IMR-90 (cell line): ENCODE measurements at regions not wholly inside any gene's neighbourhood (a gene's known extent, or its start where the extent isn't known, plus 50 kb on each side); places are given as distances from the start of the nearest gene placed in this dataset.

Experiments used
- ATAC-seq: fragments of 200-7000 bp; cut with Tn5 transposase; 2 replicates; pipeline ENCODE4 v1.9.1; 2020; ENCODE audit warnings: low read depth, mild to moderate bottlenecking, moderate library complexity
- BruUV-seq: library from RNA; stranded (reverse); fragments of 400-500 nt; replicated peaks from 2 replicates; lab custom pipeline; 2021; lab: Mats Ljungman, UMichigan
- CTCF ChIA-PET: fragments of 300-600 bp; formaldehyde crosslinking; extraction: SDS; loops from one replicate; lab custom pipeline; 2021; ENCODE audit warnings: antibody characterized with exemption; lab: Yijun Ruan, JAX
- POLR2A ChIA-PET: fragments of 300-600 bp; sonication (Branson Sonifier 250); formaldehyde crosslinking; loops from one replicate; lab custom pipeline; 2022; ENCODE audit warnings: antibody characterized with exemption; ENCODE audit not compliant: unreplicated experiment; lab: Charles Lee
- DNase-seq: peaks from one replicate; pipeline ENCODE4 v3.0.0; 2013
- H2AFZ ChIP-seq: replicated peaks from 2 replicates; pipeline ENCODE3; 2013; ENCODE audit warnings: low read length, mild to moderate bottlenecking; ENCODE audit not compliant: poor library complexity
- H2AK5ac ChIP-seq: 2 replicates; pipeline ENCODE4 v1.6.1; 2013; ENCODE audit warnings: low read depth, low read length, inconsistent platforms
- H2AK9ac ChIP-seq: replicated peaks from 2 replicates; pipeline ENCODE3; 2013; ENCODE audit warnings: mild to moderate bottlenecking, low read depth, low read length, moderate library complexity; ENCODE audit not compliant: poor library complexity
- H2BK120ac ChIP-seq: 2 replicates; pipeline ENCODE4 v1.6.1; 2013; ENCODE audit warnings: low read depth, low read length, inconsistent platforms
- H2BK15ac ChIP-seq: 3 replicates; pipeline ENCODE4 v1.6.1; 2013; ENCODE audit warnings: low read depth, low read length, inconsistent platforms
- H2BK20ac ChIP-seq: 2 replicates; pipeline ENCODE4 v1.6.1; 2013; ENCODE audit warnings: low read depth, mild to moderate bottlenecking, inconsistent platforms, low read length, moderate library complexity
- H2BK5ac ChIP-seq: 2 replicates; pipeline ENCODE4 v1.6.1; 2013; ENCODE audit warnings: mild to moderate bottlenecking, low read depth, low read length, inconsistent platforms; ENCODE audit not compliant: poor library complexity, severe bottlenecking
- H3K14ac ChIP-seq: replicated peaks from 2 replicates; pipeline ENCODE4 v1.6.1; 2013; ENCODE audit warnings: low read depth, low read length, inconsistent platforms
- H3K18ac ChIP-seq: 2 replicates; pipeline ENCODE4 v1.6.1; 2013; ENCODE audit warnings: low read depth, low read length, control low read depth
- H3K23ac ChIP-seq: 2 replicates; pipeline ENCODE4 v1.6.1; 2013; ENCODE audit warnings: low read depth, low read length, inconsistent platforms
- H3K27ac ChIP-seq: 2 replicates; pipeline ENCODE4 v1.5.1; 2013; ENCODE audit warnings: mild to moderate bottlenecking, control low read depth, low read length; ENCODE audit not compliant: insufficient read depth
- H3K27me3 ChIP-seq: 2 replicates; pipeline ENCODE4 v1.6.1; 2013; ENCODE audit warnings: low read length; ENCODE audit not compliant: control insufficient read depth, insufficient read depth
- H3K36me3 ChIP-seq: 2 replicates; pipeline ENCODE4 v1.6.1; 2013; ENCODE audit warnings: low read length, mixed read lengths; ENCODE audit not compliant: control insufficient read depth, insufficient read depth
- H3K4ac ChIP-seq: 2 replicates; pipeline ENCODE4 v1.6.1; 2013; ENCODE audit warnings: low read depth, low read length, inconsistent platforms
- H3K4me1 ChIP-seq: 2 replicates; pipeline ENCODE4 v1.6.1; 2013; ENCODE audit warnings: low read length, mixed read lengths; ENCODE audit not compliant: control insufficient read depth, insufficient read depth
- H3K4me2 ChIP-seq: 2 replicates; pipeline ENCODE4 v1.6.1; 2013; ENCODE audit warnings: low read depth, mild to moderate bottlenecking, control low read depth, low read length, moderate library complexity
- H3K4me3 ChIP-seq: 2 replicates; pipeline ENCODE4 v1.5.1; 2013; ENCODE audit warnings: low read depth, mild to moderate bottlenecking, control low read depth, low read length, moderate library complexity; ENCODE audit not compliant: insufficient read depth
- H3K56ac ChIP-seq: 2 replicates; pipeline ENCODE4 v1.6.1; 2013; ENCODE audit warnings: low read length, inconsistent platforms; ENCODE audit not compliant: insufficient read depth; ENCODE audit errors: extremely low read depth
- H3K79me1 ChIP-seq, 2 experiments: 2 replicates each; pipeline ENCODE4 v1.6.1; 2013; ENCODE audit warnings: low read length in 2 of 2, inconsistent platforms in 1 of 2, low read depth in 1 of 2
- H3K9ac ChIP-seq: 2 replicates; pipeline ENCODE4 v1.6.1; 2013; ENCODE audit warnings: low read depth, low read length, control low read depth
- H3K9me1 ChIP-seq: 2 replicates; pipeline ENCODE4 v1.6.1; 2013; ENCODE audit warnings: low read length, inconsistent platforms; ENCODE audit not compliant: insufficient read depth
- H3K9me3 ChIP-seq: 2 replicates; pipeline ENCODE4 v1.6.1; 2013; ENCODE audit warnings: low read length; ENCODE audit not compliant: control insufficient read depth, insufficient read depth
- H4K20me1 ChIP-seq: 2 replicates; pipeline ENCODE4 v1.6.1; 2013; ENCODE audit warnings: low read length, inconsistent platforms; ENCODE audit not compliant: insufficient read depth
- H4K5ac ChIP-seq: 2 replicates; pipeline ENCODE4 v1.6.1; 2013; ENCODE audit warnings: mild to moderate bottlenecking, low read depth, low read length, control low read depth
- H4K8ac ChIP-seq, 2 experiments: 2 replicates each; pipeline ENCODE4 v1.6.1; 2013; ENCODE audit warnings: low read depth in 2 of 2, low read length in 2 of 2, control low read depth in 1 of 2, inconsistent platforms in 1 of 2
- H4K91ac ChIP-seq: 2 replicates; pipeline ENCODE4 v1.6.1; 2013; ENCODE audit warnings: low read depth, low read length, inconsistent platforms; ENCODE audit not compliant: insufficient read depth
- BHLHE40 ChIP-seq: fragments of 150-350 bp; IDR thresholded peaks from 2 replicates; pipeline ENCODE4 v1.6.1; 2016; ENCODE audit warnings: mild to moderate bottlenecking, low read depth, low read length
- CEBPB ChIP-seq: IDR thresholded peaks from 2 replicates; pipeline ENCODE4 v1.6.1; 2012; ENCODE audit warnings: low read depth, low read length, improper control_type of control experiment
- CHD1 ChIP-seq: IDR thresholded peaks from 2 replicates; pipeline ENCODE4 v1.6.1; 2012; ENCODE audit warnings: low read depth, low read length, improper control_type of control experiment
- FOS ChIP-seq: fragments of 150-350 bp; IDR thresholded peaks from 2 replicates; pipeline ENCODE4 v1.6.1; 2016; ENCODE audit warnings: low read depth, low read length
- MAFK ChIP-seq: IDR thresholded peaks from 2 replicates; pipeline ENCODE4 v1.6.1; 2012; ENCODE audit warnings: low read depth, low read length, improper control_type of control experiment
- MAZ ChIP-seq: IDR thresholded peaks from 2 replicates; pipeline ENCODE4 v1.6.1; 2012; ENCODE audit warnings: low read depth, mild to moderate bottlenecking, low read length, improper control_type of control experiment, moderate library complexity, borderline replicate concordance
- MXI1 ChIP-seq: IDR thresholded peaks from 2 replicates; pipeline ENCODE4 v1.6.1; 2012; ENCODE audit warnings: low read depth, mild to moderate bottlenecking, low read length, moderate library complexity, borderline replicate concordance
- NFE2L2 ChIP-seq: fragments of 150-350 bp; IDR thresholded peaks from 2 replicates; pipeline ENCODE4 v1.6.1; 2016; ENCODE audit warnings: low read depth, mild to moderate bottlenecking, low read length
- POLR2A ChIP-seq: IDR thresholded peaks from 2 replicates; pipeline ENCODE4 v1.6.1; 2012; ENCODE audit warnings: mild to moderate bottlenecking, low read depth, low read length
- RAD21 ChIP-seq: IDR thresholded peaks from 2 replicates; pipeline ENCODE4 v1.6.1; 2012; ENCODE audit warnings: low read length, improper control_type of control experiment
- RCOR1 ChIP-seq: IDR thresholded peaks from 2 replicates; pipeline ENCODE4 v1.6.1; 2012; ENCODE audit warnings: mild to moderate bottlenecking, low read length, improper control_type of control experiment; ENCODE audit not compliant: insufficient replicate concordance
- RFX5 ChIP-seq: IDR thresholded peaks from 2 replicates; pipeline ENCODE4 v1.8.0; 2012; ENCODE audit warnings: low read depth, mild to moderate bottlenecking, low read length, moderate library complexity
- SMC3 ChIP-seq: fragments of 150-350 bp; IDR thresholded peaks from 2 replicates; pipeline ENCODE4 v1.6.1; 2016; ENCODE audit warnings: low read depth, mild to moderate bottlenecking, antibody characterized with exemption, low read length, moderate library complexity
- WGBS, 2 experiments: methylation state at CpG; one replicate each; pipeline versions ENCODE4 v1.1.5 to v1.1.7; 2013; ENCODE audit warnings: missing lambda C conversion rate in 2 of 2; ENCODE audit not compliant: insufficient read length in 1 of 2; ENCODE audit errors: extremely low coverage in 2 of 2; 5-methylcytosine and 5-hydroxymethylcytosine counted together
- dilution Hi-C: fragments of 300-500 bp; cut with HindIII; formaldehyde crosslinking; loops from one replicate; pipeline ENCODE4 v1.14.3; 2018; ENCODE audit warnings: low sequenced_read_pairs; ENCODE audit not compliant: unreplicated experiment
- in situ Hi-C: fragments of 300-500 bp; cut with MboI; formaldehyde crosslinking; loops from 3 replicates; pipeline ENCODE4 v1.14.3; 2019; ENCODE audit warnings: low sequenced_read_pairs, inconsistent platforms, mixed read lengths
- intact Hi-C: fragments of 100-400 bp; cut with micrococcal nuclease; formaldehyde crosslinking; loops from 2 replicates; pipeline ENCODE4 v1.10.0; 2022
- TF ChIP-seq, protein P1 (sequence below): fragments of 150-350 bp; IDR thresholded peaks from 2 replicates; pipeline ENCODE4 v1.6.1; 2016; ENCODE audit warnings: low read depth, mild to moderate bottlenecking, low read length, moderate library complexity, borderline replicate concordance
- TF ChIP-seq, protein P2 (sequence below): fragments of 150-350 bp; IDR thresholded peaks from 2 replicates; pipeline ENCODE4 v1.6.1; 2017; ENCODE audit warnings: mild to moderate bottlenecking, antibody characterized with exemption, low read length, low read depth
- TF ChIP-seq, protein P3 (sequence below): conservative IDR thresholded peaks from 2 replicates; pipeline ENCODE4 v1.5.1; 2012; ENCODE audit warnings: mild to moderate bottlenecking, low read depth, low read length, improper control_type of control experiment

DNA sequence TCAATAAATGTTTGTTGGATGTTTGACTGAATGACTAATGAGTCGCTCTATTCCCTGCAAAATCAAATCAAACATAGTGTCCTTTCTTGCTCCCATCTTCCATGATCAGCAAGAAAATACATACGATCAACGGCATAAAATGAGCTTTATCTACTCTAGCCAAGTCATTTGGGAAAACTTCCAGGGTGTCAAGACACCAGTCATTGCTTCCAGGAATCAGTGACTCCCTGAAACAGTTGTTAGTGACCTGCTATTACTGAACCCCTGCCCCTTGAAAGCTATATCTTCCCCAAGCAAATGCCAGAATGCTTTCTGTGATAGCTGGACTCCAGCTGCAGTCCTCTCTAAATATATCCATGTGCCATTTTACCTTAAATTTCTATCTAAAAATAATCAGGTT, 169.5 kb upstream of the SSTR1 start:
- Histone ChIP-seq H4K20me1 (no peaks in the 10 kb centered on the region), H4K8ac (no peak overlapping the region), H3K18ac (no peak overlapping the region), H3K9ac (no peak overlapping the region), H2AK5ac (no peak overlapping the region), H3K23ac (no peak overlapping the region), H4K91ac (no peak overlapping the region), H2BK20ac (no peak overlapping the region), H2BK120ac (no peak overlapping the region), H3K56ac (no peak overlapping the region), H3K4me2 (no peak overlapping the region), H3K27me3 (no peaks in the 10 kb centered on the region), H3K4me1 (no peaks in the 10 kb centered on the region), H3K9me1 (no peaks in the 10 kb centered on the region), H3K14ac (no peak overlapping the region), H3K4ac (no peak overlapping the region), H3K9me3 (no peaks in the 10 kb centered on the region), H2BK5ac (no peak overlapping the region), H3K36me3 (no peaks in the 10 kb centered on the region), H3K4me3 (no peak overlapping the region), H4K5ac (no peak overlapping the region), H2AK9ac (no peak overlapping the region), H2BK15ac (no peak overlapping the region), H3K79me1 (no peaks in the 10 kb centered on the region), H3K27ac (no peak overlapping the region), H2AFZ (no peak overlapping the region)
- in situ Hi-C loops (no loop called here), dilution Hi-C loops (no loop called here), intact Hi-C loops (no loop called here)
- DNase-seq (no peak), ATAC-seq (no peak)
- WGBS, 2 experiments = 30% methylated on average over 2 of the region's 3 CpGs; no CpG with 5 or more reads in 1 of the 2 experiments
- no peak for TF ChIP-seq CEBPB
- no peak for TF ChIP-seq BHLHE40
- TF ChIP-seq NFE2L2 = no peak
- no peak for TF ChIP-seq SMC3
- TF ChIP-seq FOS = no peak
- TF ChIP-seq, protein P1, sequence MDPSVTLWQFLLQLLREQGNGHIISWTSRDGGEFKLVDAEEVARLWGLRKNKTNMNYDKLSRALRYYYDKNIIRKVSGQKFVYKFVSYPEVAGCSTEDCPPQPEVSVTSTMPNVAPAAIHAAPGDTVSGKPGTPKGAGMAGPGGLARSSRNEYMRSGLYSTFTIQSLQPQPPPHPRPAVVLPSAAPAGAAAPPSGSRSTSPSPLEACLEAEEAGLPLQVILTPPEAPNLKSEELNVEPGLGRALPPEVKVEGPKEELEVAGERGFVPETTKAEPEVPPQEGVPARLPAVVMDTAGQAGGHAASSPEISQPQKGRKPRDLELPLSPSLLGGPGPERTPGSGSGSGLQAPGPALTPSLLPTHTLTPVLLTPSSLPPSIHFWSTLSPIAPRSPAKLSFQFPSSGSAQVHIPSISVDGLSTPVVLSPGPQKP = no peak
- TF ChIP-seq RAD21 = no peak
- no peak for TF ChIP-seq MXI1
- TF ChIP-seq RFX5 = no peak
- no peak for TF ChIP-seq POLR2A
- TF ChIP-seq RCOR1 = no peak
- TF ChIP-seq, protein P2, sequence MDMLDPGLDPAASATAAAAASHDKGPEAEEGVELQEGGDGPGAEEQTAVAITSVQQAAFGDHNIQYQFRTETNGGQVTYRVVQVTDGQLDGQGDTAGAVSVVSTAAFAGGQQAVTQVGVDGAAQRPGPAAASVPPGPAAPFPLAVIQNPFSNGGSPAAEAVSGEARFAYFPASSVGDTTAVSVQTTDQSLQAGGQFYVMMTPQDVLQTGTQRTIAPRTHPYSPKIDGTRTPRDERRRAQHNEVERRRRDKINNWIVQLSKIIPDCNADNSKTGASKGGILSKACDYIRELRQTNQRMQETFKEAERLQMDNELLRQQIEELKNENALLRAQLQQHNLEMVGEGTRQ = no peak
- no peak for TF ChIP-seq CHD1
- no peak for TF ChIP-seq MAFK
- TF ChIP-seq, protein P3, sequence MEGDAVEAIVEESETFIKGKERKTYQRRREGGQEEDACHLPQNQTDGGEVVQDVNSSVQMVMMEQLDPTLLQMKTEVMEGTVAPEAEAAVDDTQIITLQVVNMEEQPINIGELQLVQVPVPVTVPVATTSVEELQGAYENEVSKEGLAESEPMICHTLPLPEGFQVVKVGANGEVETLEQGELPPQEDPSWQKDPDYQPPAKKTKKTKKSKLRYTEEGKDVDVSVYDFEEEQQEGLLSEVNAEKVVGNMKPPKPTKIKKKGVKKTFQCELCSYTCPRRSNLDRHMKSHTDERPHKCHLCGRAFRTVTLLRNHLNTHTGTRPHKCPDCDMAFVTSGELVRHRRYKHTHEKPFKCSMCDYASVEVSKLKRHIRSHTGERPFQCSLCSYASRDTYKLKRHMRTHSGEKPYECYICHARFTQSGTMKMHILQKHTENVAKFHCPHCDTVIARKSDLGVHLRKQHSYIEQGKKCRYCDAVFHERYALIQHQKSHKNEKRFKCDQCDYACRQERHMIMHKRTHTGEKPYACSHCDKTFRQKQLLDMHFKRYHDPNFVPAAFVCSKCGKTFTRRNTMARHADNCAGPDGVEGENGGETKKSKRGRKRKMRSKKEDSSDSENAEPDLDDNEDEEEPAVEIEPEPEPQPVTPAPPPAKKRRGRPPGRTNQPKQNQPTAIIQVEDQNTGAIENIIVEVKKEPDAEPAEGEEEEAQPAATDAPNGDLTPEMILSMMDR = no peak
- no peak for TF ChIP-seq MAZ
- ChIA-PET CTCF (no interaction called here), POLR2A (no interaction called here)
- BruUV-seq = no TSS peak
